Lung (tissue), 11 donors: ENCODE measurements at regions not wholly inside any gene's neighbourhood (a gene's known extent, or its start where the extent isn't known, plus 50 kb on each side); places are given as distances from the start of the nearest gene placed in this dataset.

Experiments used
- ATAC-seq: fragments of 200-7000 bp; cut with Tn5 transposase; one replicate; pipeline ENCODE4 v1.9.1; 2020; ENCODE audit warnings: moderate number of reproducible peaks; ENCODE audit not compliant: insufficient read depth, low FRiP score
- DNase-seq, 3 donors: peaks; one replicate each; pipeline ENCODE4 v3.0.0-alpha.2; 2013 to 2017
- H3K27ac ChIP-seq, 2 donors: one replicate each; pipeline ENCODE4 v1.5.1; 2013; ENCODE audit warnings: mild to moderate bottlenecking in 2 of 2, moderate library complexity in 2 of 2, control low read depth in 1 of 2, inconsistent platforms in 1 of 2, low read depth in 1 of 2, low read length in 1 of 2
- H3K27me3 ChIP-seq, 3 donors: one replicate each; pipeline ENCODE4 v1.5.1; 2013; ENCODE audit warnings: low read length in 2 of 3; ENCODE audit not compliant: control insufficient read depth in 3 of 3, insufficient read depth in 3 of 3
- H3K36me3 ChIP-seq, 4 donors: one replicate each; pipeline ENCODE4 v1.5.1; 2013; ENCODE audit warnings: low read length in 4 of 4, mild to moderate bottlenecking in 1 of 4, moderate library complexity in 1 of 4; ENCODE audit not compliant: control insufficient read depth in 4 of 4, insufficient read depth in 4 of 4
- H3K4me1 ChIP-seq, 5 donors: one replicate each; pipeline ENCODE4 v1.5.1; 2013; ENCODE audit warnings: low read length in 5 of 5, mild to moderate bottlenecking in 2 of 5, moderate library complexity in 1 of 5; ENCODE audit not compliant: control insufficient read depth in 5 of 5, insufficient read depth in 5 of 5
- H3K4me3 ChIP-seq: one replicate; pipeline ENCODE4 v1.5.1; 2013; ENCODE audit warnings: mild to moderate bottlenecking, control low read depth, moderate library complexity
- H3K9ac ChIP-seq, 2 donors: one replicate each; pipeline ENCODE4 v1.5.1; 2013; ENCODE audit warnings: low read length in 2 of 2, control low read depth in 1 of 2; ENCODE audit not compliant: insufficient read depth in 1 of 2
- H3K9me3 ChIP-seq, 4 donors: one replicate each; pipeline ENCODE4 v1.5.1; 2013; ENCODE audit warnings: low read length in 3 of 4, mild to moderate bottlenecking in 1 of 4, moderate library complexity in 1 of 4; ENCODE audit not compliant: control insufficient read depth in 4 of 4, insufficient read depth in 3 of 4
- CTCF ChIP-seq: IDR thresholded peaks from 2 replicates; pipeline ENCODE4 v1.5.1; 2012; ENCODE audit warnings: mild to moderate bottlenecking; ENCODE audit errors: control extremely low read depth, extremely low read depth
- WGBS, 2 donors: extraction: QIAGEN DNeasy Blood & Tissue Kit; methylation state at CpG; one replicate each; pipeline ENCODE4 v1.1.7; 2013; 5-methylcytosine and 5-hydroxymethylcytosine counted together
- donor health status: control.
- donor health status: control.
- donor health status: Bipolar disorder and iron deficiency.
- donor health status: healthy.
- donor health status: DM: yes; HTN: yes; CAD: no.

- H3K27ac ChIP-seq, result peak overlapping the region in 1 of 2 donors; percentile 57
- no peak for ATAC-seq
- no peak for TF ChIP-seq CTCF
- 86 to 87% methylated on average over 5 of the region's 5 CpGs for WGBS, 2 donors
- peaks cover 1 to 68% (median 25%) of the 10 kb centered on the region in 5 donors for H3K4me1 ChIP-seq
- H3K9me3 ChIP-seq, result peaks cover 0 to 2% (median 0%) of the 10 kb centered on the region in 4 donors
- H3K36me3 ChIP-seq, result no peaks in the 10 kb centered on the region
- peak in 2 of 3 donors; percentile 28 to 57 for DNase-seq
- no peak overlapping the region for H3K4me3 ChIP-seq
- H3K27me3 ChIP-seq, result no peaks in the 10 kb centered on the region
- no peak overlapping the region for H3K9ac ChIP-seq
Measured at GRCh38 chr14:22486675-22487074, 102.3 kb downstream of the DAD1 start.

GRCh38 chr14:22485649-22486048, 103.4 kb downstream of the DAD1 start:
- no peak for DNase-seq
- Histone ChIP-seq H3K9ac (no peak overlapping the region), H3K4me3 (no peak overlapping the region), H3K27me3 (no peaks in the 10 kb centered on the region), H3K27ac (no peak overlapping the region), H3K9me3 (peaks cover 0 to 2% (median 0%) of the 10 kb centered on the region in 4 donors), H3K36me3 (no peaks in the 10 kb centered on the region), H3K4me1 (peaks cover 1 to 67% (median 25%) of the 10 kb centered on the region in 5 donors)
- ATAC-seq, result no peak
- WGBS, 2 donors, result 77 to 82% methylated on average over 6 of the region's 6 CpGs
- no peak for TF ChIP-seq CTCF

GRCh38 chr14:22485178-22485577, 103.8 kb downstream of the DAD1 start:
- 75 to 85% methylated on average over 1 of the region's 1 CpG for WGBS, 2 donors
- no peak overlapping the region for H3K27ac ChIP-seq
- no peak overlapping the region for H3K9ac ChIP-seq
- no peaks in the 10 kb centered on the region for H3K27me3 ChIP-seq
- H3K4me1 ChIP-seq, result peaks cover 1 to 63% (median 22%) of the 10 kb centered on the region in 5 donors
- no peak overlapping the region for H3K4me3 ChIP-seq
- DNase-seq, result no peak
- no peaks in the 10 kb centered on the region for H3K36me3 ChIP-seq
- ATAC-seq, result no peak
- TF ChIP-seq CTCF, result no peak
- peaks cover 0 to 2% (median 0%) of the 10 kb centered on the region in 4 donors for H3K9me3 ChIP-seq

- H3K36me3 ChIP-seq, result no peaks in the 10 kb centered on the region
- DNase-seq, result peak; percentile 21 to 87 (median 85)
- 65 to 77% methylated on average over 5 of the region's 5 CpGs for WGBS, 2 donors
Measured at GRCh38 chr14:22484632-22485031, 104.4 kb downstream of the DAD1 start.

More at GRCh38 chr14:22484632-22485031, 104.4 kb downstream of the DAD1 start:
- TF ChIP-seq CTCF, result no peak
- Histone ChIP-seq H3K4me1 (peaks cover 1 to 63% (median 17%) of the 10 kb centered on the region in 5 donors), H3K9me3 (peaks cover 0 to 2% (median 0%) of the 10 kb centered on the region in 4 donors), H3K27ac (peak overlapping the region in 1 of 2 donors; percentile 29), H3K27me3 (no peaks in the 10 kb centered on the region), H3K4me3 (no peak overlapping the region), H3K9ac (no peak overlapping the region)
- no peak for ATAC-seq
